ENCODE measurements at regions not wholly inside any gene's neighbourhood (a gene's known extent, or its start where the extent isn't known, plus 50 kb on each side); places are given as distances from the start of the nearest gene placed in this dataset.

DNA sequence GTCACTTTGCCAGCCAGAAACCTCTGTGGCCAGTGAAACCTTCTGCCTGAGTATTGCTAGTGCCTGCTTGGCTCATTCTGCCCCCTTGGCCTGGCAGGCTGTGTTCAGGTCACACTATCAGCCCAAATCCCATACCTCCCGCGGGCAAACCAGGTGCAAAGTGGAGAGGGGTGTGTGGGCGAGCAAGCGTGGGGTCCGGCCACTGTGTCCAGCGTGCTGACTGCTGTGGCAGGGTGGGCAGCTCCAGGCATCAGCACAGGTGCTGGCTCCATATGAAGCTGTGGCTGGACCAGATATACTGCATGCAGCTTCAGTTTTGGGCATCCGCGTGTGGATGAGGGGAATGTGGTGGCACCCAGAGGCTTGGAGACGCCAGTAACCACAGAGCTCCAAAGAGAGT, 576.5 kb upstream of the EDIL3 start:
- H3K27ac ChIP-seq (ENCODE audit: poor library complexity, severe bottlenecking): no peak overlapping the region
- DNase-seq (ENCODE audit: low spot score): no peak
- TF ChIP-seq, protein P1, sequence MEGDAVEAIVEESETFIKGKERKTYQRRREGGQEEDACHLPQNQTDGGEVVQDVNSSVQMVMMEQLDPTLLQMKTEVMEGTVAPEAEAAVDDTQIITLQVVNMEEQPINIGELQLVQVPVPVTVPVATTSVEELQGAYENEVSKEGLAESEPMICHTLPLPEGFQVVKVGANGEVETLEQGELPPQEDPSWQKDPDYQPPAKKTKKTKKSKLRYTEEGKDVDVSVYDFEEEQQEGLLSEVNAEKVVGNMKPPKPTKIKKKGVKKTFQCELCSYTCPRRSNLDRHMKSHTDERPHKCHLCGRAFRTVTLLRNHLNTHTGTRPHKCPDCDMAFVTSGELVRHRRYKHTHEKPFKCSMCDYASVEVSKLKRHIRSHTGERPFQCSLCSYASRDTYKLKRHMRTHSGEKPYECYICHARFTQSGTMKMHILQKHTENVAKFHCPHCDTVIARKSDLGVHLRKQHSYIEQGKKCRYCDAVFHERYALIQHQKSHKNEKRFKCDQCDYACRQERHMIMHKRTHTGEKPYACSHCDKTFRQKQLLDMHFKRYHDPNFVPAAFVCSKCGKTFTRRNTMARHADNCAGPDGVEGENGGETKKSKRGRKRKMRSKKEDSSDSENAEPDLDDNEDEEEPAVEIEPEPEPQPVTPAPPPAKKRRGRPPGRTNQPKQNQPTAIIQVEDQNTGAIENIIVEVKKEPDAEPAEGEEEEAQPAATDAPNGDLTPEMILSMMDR (IDR thresholded peaks at IDR 0.05; ENCODE audit: poor library complexity, severe bottlenecking): no peak
- H3K4me3 ChIP-seq (ENCODE audit: severe bottlenecking): no peak overlapping the region
- H3K4me1 ChIP-seq (ENCODE audit: insufficient read depth, poor library complexity, severe bottlenecking): no peaks in the 10 kb centered on the region
- no peaks in the 10 kb centered on the region for H3K9me3 ChIP-seq (ENCODE audit: severe bottlenecking)
- H3K27me3 ChIP-seq (ENCODE audit: insufficient read depth, poor library complexity, severe bottlenecking): peaks cover 2% of the 10 kb centered on the region
- H3K36me3 ChIP-seq (ENCODE audit: low read depth): no peaks in the 10 kb centered on the region
- no peak for ATAC-seq (ENCODE audit: low read depth)

DNA sequence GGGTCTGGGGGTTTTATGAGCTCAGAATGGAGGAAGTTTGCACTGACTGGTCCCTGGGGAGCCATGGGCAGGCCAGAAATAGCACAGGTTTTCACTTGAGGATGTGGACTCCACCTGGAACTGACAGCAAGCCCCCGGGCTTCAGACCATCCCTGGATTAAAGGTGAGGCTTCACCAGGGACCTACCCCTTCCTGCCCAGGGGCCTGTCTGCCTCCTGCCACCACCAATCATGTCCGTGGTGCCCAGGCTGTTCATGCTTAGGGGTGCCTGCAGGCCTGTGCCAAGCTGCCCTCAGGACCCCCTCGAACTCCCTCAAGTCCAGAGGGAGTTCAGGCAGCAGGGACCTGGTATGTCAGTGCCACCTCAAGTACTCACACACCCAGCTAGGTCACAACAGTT, 577.2 kb upstream of the EDIL3 start:
- Histone ChIP-seq H3K4me3 (ENCODE audit: severe bottlenecking) (no peak overlapping the region), H3K36me3 (ENCODE audit: low read depth) (no peaks in the 10 kb centered on the region), H3K9me3 (ENCODE audit: severe bottlenecking) (no peaks in the 10 kb centered on the region), H3K4me1 (ENCODE audit: insufficient read depth, poor library complexity, severe bottlenecking) (no peaks in the 10 kb centered on the region), H3K27ac (ENCODE audit: poor library complexity, severe bottlenecking) (no peak overlapping the region), H3K27me3 (ENCODE audit: insufficient read depth, poor library complexity, severe bottlenecking) (peaks cover 2% of the 10 kb centered on the region)
- ATAC-seq (ENCODE audit: low read depth) (no peak), DNase-seq (ENCODE audit: low spot score) (no peak)
- TF ChIP-seq, protein P1 (IDR thresholded peaks at IDR 0.05; ENCODE audit: poor library complexity, severe bottlenecking): no peak

DNA sequence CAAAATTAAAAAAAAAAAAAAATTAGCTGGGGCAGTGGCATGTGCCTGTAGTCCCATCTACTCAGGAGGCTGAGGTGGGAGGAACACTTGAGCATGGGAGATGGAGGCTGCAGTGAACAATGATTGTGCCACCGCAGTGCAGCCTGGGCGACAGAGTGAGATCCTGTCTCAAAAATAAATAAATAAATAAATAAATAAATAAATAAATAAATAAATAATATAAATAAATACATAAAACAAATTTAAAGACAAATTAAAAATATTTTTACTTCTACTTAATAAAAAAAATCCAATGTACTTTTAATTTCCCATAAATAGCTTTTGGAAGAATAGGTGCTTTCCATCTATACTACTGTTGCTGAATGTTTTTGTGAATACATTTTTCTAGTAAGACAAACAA, 598.4 kb upstream of the EDIL3 start:
- H3K36me3 ChIP-seq (ENCODE audit: low read depth): no peaks in the 10 kb centered on the region
- H3K4me1 ChIP-seq (ENCODE audit: insufficient read depth, poor library complexity, severe bottlenecking): peaks cover 4% of the 10 kb centered on the region
- H3K4me3 ChIP-seq (ENCODE audit: severe bottlenecking): no peak overlapping the region
- TF ChIP-seq, protein P1 (IDR thresholded peaks at IDR 0.05; ENCODE audit: poor library complexity, severe bottlenecking): no peak
- DNase-seq (ENCODE audit: low spot score) (no peak), ATAC-seq (ENCODE audit: low read depth) (no peak)
- H3K27ac ChIP-seq (ENCODE audit: poor library complexity, severe bottlenecking): no peak overlapping the region
- H3K27me3 ChIP-seq (ENCODE audit: insufficient read depth, poor library complexity, severe bottlenecking): peaks cover 8% of the 10 kb centered on the region
- H3K9me3 ChIP-seq (ENCODE audit: severe bottlenecking): peaks cover 2% of the 10 kb centered on the region

DNA sequence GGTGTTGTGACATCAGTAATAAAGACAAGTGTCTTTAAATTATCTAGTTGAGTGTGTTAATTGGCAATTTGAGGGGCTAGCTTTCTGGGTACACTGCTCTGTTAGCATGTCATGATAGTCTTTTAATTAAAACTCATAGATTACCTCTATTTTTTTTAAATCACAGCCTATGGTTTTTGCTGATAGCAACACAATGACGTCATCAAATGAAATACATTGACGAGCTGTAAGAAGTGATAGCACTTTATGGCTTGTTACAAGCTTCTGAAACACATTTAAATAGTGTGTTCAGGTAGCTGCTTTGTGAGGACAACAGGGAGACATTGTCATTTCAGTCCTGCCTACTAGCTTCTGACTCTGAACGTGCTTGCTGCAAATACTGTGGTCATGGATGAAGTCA, 600.5 kb upstream of the EDIL3 start:
- H3K4me1 ChIP-seq (ENCODE audit: insufficient read depth, poor library complexity, severe bottlenecking): peaks cover 7% of the 10 kb centered on the region
- no peak overlapping the region for H3K27ac ChIP-seq (ENCODE audit: poor library complexity, severe bottlenecking)
- H3K4me3 ChIP-seq (ENCODE audit: severe bottlenecking): no peak overlapping the region
- DNase-seq (ENCODE audit: low spot score): no peak
- H3K27me3 ChIP-seq (ENCODE audit: insufficient read depth, poor library complexity, severe bottlenecking): peaks cover 11% of the 10 kb centered on the region
- no peak for ATAC-seq (ENCODE audit: low read depth)
- TF ChIP-seq, protein P1 (IDR thresholded peaks at IDR 0.05; ENCODE audit: poor library complexity, severe bottlenecking): no peak
- H3K36me3 ChIP-seq (ENCODE audit: low read depth): no peaks in the 10 kb centered on the region
- H3K9me3 ChIP-seq (ENCODE audit: severe bottlenecking): peaks cover 2% of the 10 kb centered on the region

DNA sequence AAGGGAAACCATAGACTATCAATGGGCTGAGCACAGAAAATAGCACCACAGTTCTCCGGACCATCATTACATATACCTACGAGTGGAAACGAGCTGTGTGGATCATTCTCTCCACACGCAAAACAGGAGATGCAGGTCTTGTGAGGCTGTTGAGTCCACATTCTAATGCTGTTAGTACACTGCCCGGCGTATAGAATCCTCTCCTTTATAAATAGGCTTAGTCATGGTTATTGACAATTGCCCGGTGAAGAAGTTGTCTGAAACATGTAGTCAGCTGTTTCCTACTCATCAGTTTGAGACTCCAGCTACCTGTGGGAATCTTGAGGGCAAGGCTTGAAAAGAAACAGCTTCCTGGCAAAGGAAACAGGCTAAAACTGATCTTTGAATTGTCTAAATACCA, 602.0 kb upstream of the EDIL3 start:
- H3K9me3 ChIP-seq (ENCODE audit: severe bottlenecking): peaks cover 2% of the 10 kb centered on the region
- no peak overlapping the region for H3K27ac ChIP-seq (ENCODE audit: poor library complexity, severe bottlenecking)
- 0 out of 2 replicates have a peak, but pooled peaks cover 2% of the 10 kb centered on the region for H3K36me3 ChIP-seq (ENCODE audit: low read depth)
- ATAC-seq (ENCODE audit: low read depth) (0 out of 3 replicates have a peak, but pooled peaks have one; percentile 29), DNase-seq (ENCODE audit: low spot score) (no peak)
- H3K27me3 ChIP-seq (ENCODE audit: insufficient read depth, poor library complexity, severe bottlenecking): peaks cover 9% of the 10 kb centered on the region
- H3K4me1 ChIP-seq (ENCODE audit: insufficient read depth, poor library complexity, severe bottlenecking): peaks cover 7% of the 10 kb centered on the region
- no peak overlapping the region for H3K4me3 ChIP-seq (ENCODE audit: severe bottlenecking)
- TF ChIP-seq, protein P1 (IDR thresholded peaks at IDR 0.05; ENCODE audit: poor library complexity, severe bottlenecking): no peak

All from RWPE2 (cell line).